Endothelial cell (in vitro differentiated cells): ENCODE measurements at regions not wholly inside any gene's neighbourhood (a gene's known extent, or its start where the extent isn't known, plus 50 kb on each side); places are given as distances from the start of the nearest gene placed in this dataset.

Source experiments
- DNase-seq: peaks from one replicate; pipeline ENCODE4 v3.0.0; 2021; ENCODE audit warnings: low spot score
- H3K27ac Mint-ChIP-seq: one replicate; pipeline ENCODE4 v1.8.0; 2021; ENCODE audit warnings: mixed read lengths, inconsistent platforms; ENCODE audit not compliant: unreplicated experiment
- H3K27me3 Mint-ChIP-seq: one replicate; pipeline ENCODE4 v1.8.0; 2021; ENCODE audit warnings: mild to moderate bottlenecking, moderate library complexity, mixed read lengths, inconsistent platforms; ENCODE audit not compliant: unreplicated experiment
- H3K36me3 Mint-ChIP-seq: one replicate; pipeline ENCODE4 v1.8.0; 2021; ENCODE audit warnings: mild to moderate bottlenecking, low read depth, mixed read lengths, inconsistent platforms; ENCODE audit not compliant: unreplicated experiment
- H3K4me1 Mint-ChIP-seq: one replicate; pipeline ENCODE4 v1.8.0; 2021; ENCODE audit warnings: mild to moderate bottlenecking, mixed read lengths, inconsistent platforms; ENCODE audit not compliant: unreplicated experiment
- H3K4me3 Mint-ChIP-seq: one replicate; pipeline ENCODE4 v1.8.0; 2021; ENCODE audit warnings: mild to moderate bottlenecking, mixed read lengths, inconsistent platforms; ENCODE audit not compliant: unreplicated experiment
- H3K9me3 Mint-ChIP-seq: one replicate; pipeline ENCODE4 v1.8.0; 2021; ENCODE audit warnings: mixed read lengths, inconsistent platforms; ENCODE audit not compliant: unreplicated experiment
- CTCF ChIP-seq: fragments of 200-600 bp; sonication (generic); IDR thresholded peaks from one replicate; pipeline ENCODE4 v1.5.0; 2021; ENCODE audit warnings: antibody characterized with exemption; ENCODE audit not compliant: unreplicated experiment

GRCh38 chr13:30141775-30142485 is 165.4 kb downstream of the KATNAL1 start:
- no peak overlapping the region for H3K27ac Mint-ChIP-seq
- no peaks in the 10 kb centered on the region for H3K9me3 Mint-ChIP-seq
- H3K36me3 Mint-ChIP-seq = no peaks in the 10 kb centered on the region
- peaks cover 4% of the 10 kb centered on the region for H3K27me3 Mint-ChIP-seq
- no peak for DNase-seq
- TF ChIP-seq CTCF = no peak
- no peak overlapping the region for H3K4me3 Mint-ChIP-seq
- H3K4me1 Mint-ChIP-seq = peaks cover 6% of the 10 kb centered on the region

- H3K4me1 Mint-ChIP-seq = peaks cover 6% of the 10 kb centered on the region
- H3K27me3 Mint-ChIP-seq = peaks cover 4% of the 10 kb centered on the region
- no peak overlapping the region for H3K27ac Mint-ChIP-seq
- H3K4me3 Mint-ChIP-seq = peak overlapping the region; percentile 12
- no peaks in the 10 kb centered on the region for H3K9me3 Mint-ChIP-seq
- no peak for DNase-seq
- H3K36me3 Mint-ChIP-seq = no peaks in the 10 kb centered on the region
- TF ChIP-seq CTCF = no peak
Observed at GRCh38 chr13:30140973-30141372, 166.4 kb downstream of the KATNAL1 start.

GRCh38 chr13:30138511-30138910 is 168.8 kb downstream of the KATNAL1 start:
- H3K4me1 Mint-ChIP-seq = peaks cover 6% of the 10 kb centered on the region
- no peak overlapping the region for H3K27ac Mint-ChIP-seq

GRCh38 chr13:30135868-30136267 is 171.5 kb downstream of the KATNAL1 start:
- no peaks in the 10 kb centered on the region for H3K36me3 Mint-ChIP-seq
- H3K9me3 Mint-ChIP-seq = no peaks in the 10 kb centered on the region
- no peak for TF ChIP-seq CTCF
- no peak for DNase-seq
- peaks cover 2% of the 10 kb centered on the region for H3K27me3 Mint-ChIP-seq
- no peak overlapping the region for H3K27ac Mint-ChIP-seq
- H3K4me1 Mint-ChIP-seq = peaks cover 6% of the 10 kb centered on the region
- no peak overlapping the region for H3K4me3 Mint-ChIP-seq

More at GRCh38 chr13:30138511-30138910, 168.8 kb downstream of the KATNAL1 start:
- DNase-seq = no peak
- Mint-ChIP-seq H3K9me3 (no peaks in the 10 kb centered on the region), H3K36me3 (no peaks in the 10 kb centered on the region), H3K27me3 (peaks cover 3% of the 10 kb centered on the region), H3K4me3 (no peak overlapping the region)
- TF ChIP-seq CTCF = no peak

- no peak for DNase-seq
- Mint-ChIP-seq H3K4me3 (no peak overlapping the region), H3K36me3 (no peaks in the 10 kb centered on the region), H3K27me3 (peaks cover 2% of the 10 kb centered on the region), H3K4me1 (peaks cover 6% of the 10 kb centered on the region), H3K27ac (no peak overlapping the region), H3K9me3 (no peaks in the 10 kb centered on the region)
- TF ChIP-seq CTCF = no peak
Observed at GRCh38 chr13:30135351-30135750, 172.0 kb downstream of the KATNAL1 start.
